ENCODE measurements at regions not wholly inside any gene's neighbourhood (a gene's known extent, or its start where the extent isn't known, plus 50 kb on each side); places are given as distances from the start of the nearest gene placed in this dataset.

DNA sequence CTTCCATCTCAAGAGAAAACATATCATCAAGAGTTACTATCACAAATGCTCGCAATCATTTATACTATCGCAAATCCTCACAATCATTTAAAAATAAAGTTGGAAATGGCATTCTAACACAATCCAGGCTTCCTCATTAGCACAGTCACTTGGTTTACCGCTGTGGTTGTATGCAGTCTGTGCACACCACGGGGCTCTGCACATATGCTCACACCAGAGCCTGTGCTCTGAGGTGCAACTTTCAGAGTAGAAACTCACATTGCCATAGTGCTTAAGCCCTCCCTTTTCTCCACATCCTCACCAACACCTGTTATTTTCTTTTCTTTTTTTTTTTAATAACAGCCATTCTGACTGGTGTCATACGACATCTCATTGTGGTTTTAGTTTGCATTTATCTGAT lies 235.6 kb upstream of the KLF6 start:
- TF ChIP-seq, protein P1, sequence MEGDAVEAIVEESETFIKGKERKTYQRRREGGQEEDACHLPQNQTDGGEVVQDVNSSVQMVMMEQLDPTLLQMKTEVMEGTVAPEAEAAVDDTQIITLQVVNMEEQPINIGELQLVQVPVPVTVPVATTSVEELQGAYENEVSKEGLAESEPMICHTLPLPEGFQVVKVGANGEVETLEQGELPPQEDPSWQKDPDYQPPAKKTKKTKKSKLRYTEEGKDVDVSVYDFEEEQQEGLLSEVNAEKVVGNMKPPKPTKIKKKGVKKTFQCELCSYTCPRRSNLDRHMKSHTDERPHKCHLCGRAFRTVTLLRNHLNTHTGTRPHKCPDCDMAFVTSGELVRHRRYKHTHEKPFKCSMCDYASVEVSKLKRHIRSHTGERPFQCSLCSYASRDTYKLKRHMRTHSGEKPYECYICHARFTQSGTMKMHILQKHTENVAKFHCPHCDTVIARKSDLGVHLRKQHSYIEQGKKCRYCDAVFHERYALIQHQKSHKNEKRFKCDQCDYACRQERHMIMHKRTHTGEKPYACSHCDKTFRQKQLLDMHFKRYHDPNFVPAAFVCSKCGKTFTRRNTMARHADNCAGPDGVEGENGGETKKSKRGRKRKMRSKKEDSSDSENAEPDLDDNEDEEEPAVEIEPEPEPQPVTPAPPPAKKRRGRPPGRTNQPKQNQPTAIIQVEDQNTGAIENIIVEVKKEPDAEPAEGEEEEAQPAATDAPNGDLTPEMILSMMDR (optimal IDR thresholded peaks at IDR 0.05 in 1 of 3, IDR thresholded peaks at IDR 0.05 in 1 of 3, conservative IDR thresholded peaks at IDR 0.05 in 1 of 3; ENCODE audit: extremely low read depth in 1 of 3, insufficient read depth in 2 of 3, low read length in 3 of 3) = no peak
- TF ChIP-seq EZH2 (IDR thresholded peaks at IDR 0.05; ENCODE audit: low read length) = no peak

Measured in keratinocyte (primary cell).